Ovary (tissue), 3 donors: ENCODE measurements at regions not wholly inside any gene's neighbourhood (a gene's known extent, or its start where the extent isn't known, plus 50 kb on each side); places are given as distances from the start of the nearest gene placed in this dataset.

Experiments
- POLR2A ChIP-seq: fragments of 450-650 bp; IDR thresholded peaks from one replicate; pipeline ENCODE4 v1.6.1; 2017; ENCODE audit warnings: antibody characterized with exemption, mild to moderate bottlenecking, moderate library complexity
- TF ChIP-seq, protein P1 (sequence below), 3 donors: fragments of 450-650 bp in 2 of 3; fragments of 200-600 bp in 1 of 3; IDR thresholded peaks; one replicate each; pipeline versions ENCODE4 v1.5.1 to v1.8.0; 2016 to 2022; ENCODE audit warnings: antibody characterized with exemption in 3 of 3, mild to moderate bottlenecking in 1 of 3
- donor health status: DM: no; HTN: no; CAD: no.

DNA sequence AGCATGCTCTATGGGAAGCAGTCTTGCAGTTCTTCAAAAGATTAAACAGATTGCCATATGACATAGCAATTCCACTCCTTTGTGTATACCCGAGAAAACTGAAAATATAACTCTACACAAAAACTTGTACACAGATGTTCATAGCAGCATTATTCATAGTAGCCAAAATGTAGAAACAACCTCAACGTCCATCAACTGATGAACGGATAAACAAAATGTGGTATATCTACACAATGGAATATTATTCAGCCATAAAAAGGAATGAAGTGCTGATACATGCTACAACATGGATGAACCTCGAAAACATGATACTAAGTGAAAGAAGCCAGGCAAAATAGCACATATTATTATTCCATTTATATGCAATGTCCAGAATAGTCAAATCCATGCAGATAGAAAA lies 221.2 kb upstream of the PSMD7 start:
- TF ChIP-seq, protein P1, sequence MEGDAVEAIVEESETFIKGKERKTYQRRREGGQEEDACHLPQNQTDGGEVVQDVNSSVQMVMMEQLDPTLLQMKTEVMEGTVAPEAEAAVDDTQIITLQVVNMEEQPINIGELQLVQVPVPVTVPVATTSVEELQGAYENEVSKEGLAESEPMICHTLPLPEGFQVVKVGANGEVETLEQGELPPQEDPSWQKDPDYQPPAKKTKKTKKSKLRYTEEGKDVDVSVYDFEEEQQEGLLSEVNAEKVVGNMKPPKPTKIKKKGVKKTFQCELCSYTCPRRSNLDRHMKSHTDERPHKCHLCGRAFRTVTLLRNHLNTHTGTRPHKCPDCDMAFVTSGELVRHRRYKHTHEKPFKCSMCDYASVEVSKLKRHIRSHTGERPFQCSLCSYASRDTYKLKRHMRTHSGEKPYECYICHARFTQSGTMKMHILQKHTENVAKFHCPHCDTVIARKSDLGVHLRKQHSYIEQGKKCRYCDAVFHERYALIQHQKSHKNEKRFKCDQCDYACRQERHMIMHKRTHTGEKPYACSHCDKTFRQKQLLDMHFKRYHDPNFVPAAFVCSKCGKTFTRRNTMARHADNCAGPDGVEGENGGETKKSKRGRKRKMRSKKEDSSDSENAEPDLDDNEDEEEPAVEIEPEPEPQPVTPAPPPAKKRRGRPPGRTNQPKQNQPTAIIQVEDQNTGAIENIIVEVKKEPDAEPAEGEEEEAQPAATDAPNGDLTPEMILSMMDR (IDR thresholded peaks at IDR 0.05) = no peak
- TF ChIP-seq POLR2A = no peak
